ENCODE measurements at regions not wholly inside any gene's neighbourhood (a gene's known extent, or its start where the extent isn't known, plus 50 kb on each side); places are given as distances from the start of the nearest gene placed in this dataset.

DNA sequence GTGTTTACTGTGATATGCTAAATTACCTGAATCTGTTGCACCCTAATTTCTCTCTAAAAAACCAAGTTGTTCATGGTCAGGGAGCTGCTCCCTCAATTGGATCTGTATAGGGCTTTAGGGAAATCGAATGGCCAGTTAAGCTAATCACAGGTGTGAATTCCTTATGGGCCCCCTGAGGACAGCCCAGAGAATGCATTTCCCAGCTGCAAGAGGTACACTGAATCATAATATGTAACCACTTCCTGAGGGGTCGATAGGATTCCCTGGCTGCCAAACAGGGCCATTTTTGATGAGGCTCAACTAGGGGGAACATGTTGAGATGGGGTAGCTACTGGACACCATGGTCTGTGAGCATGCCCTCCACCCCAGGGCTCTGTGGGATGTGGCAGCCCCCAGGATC lies 478.6 kb downstream of the CCDC171 start:
- TF ChIP-seq TAF1 (IDR thresholded peaks at IDR 0.05; ENCODE audit: borderline replicate concordance, low read depth, low read length) = no peak
- TF ChIP-seq, protein P1, sequence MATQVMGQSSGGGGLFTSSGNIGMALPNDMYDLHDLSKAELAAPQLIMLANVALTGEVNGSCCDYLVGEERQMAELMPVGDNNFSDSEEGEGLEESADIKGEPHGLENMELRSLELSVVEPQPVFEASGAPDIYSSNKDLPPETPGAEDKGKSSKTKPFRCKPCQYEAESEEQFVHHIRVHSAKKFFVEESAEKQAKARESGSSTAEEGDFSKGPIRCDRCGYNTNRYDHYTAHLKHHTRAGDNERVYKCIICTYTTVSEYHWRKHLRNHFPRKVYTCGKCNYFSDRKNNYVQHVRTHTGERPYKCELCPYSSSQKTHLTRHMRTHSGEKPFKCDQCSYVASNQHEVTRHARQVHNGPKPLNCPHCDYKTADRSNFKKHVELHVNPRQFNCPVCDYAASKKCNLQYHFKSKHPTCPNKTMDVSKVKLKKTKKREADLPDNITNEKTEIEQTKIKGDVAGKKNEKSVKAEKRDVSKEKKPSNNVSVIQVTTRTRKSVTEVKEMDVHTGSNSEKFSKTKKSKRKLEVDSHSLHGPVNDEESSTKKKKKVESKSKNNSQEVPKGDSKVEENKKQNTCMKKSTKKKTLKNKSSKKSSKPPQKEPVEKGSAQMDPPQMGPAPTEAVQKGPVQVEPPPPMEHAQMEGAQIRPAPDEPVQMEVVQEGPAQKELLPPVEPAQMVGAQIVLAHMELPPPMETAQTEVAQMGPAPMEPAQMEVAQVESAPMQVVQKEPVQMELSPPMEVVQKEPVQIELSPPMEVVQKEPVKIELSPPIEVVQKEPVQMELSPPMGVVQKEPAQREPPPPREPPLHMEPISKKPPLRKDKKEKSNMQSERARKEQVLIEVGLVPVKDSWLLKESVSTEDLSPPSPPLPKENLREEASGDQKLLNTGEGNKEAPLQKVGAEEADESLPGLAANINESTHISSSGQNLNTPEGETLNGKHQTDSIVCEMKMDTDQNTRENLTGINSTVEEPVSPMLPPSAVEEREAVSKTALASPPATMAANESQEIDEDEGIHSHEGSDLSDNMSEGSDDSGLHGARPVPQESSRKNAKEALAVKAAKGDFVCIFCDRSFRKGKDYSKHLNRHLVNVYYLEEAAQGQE (IDR thresholded peaks at IDR 0.05; ENCODE audit: low read depth, low read length) = no peak
- H3K4me2 ChIP-seq = no peak overlapping the region
- no peak overlapping the region for H3K9ac ChIP-seq
- no peaks in the 10 kb centered on the region for H3K9me3 ChIP-seq
- CTCF ChIA-PET = interaction anchor here (0.6 to 1.0 kb wide), 2 partner anchors 18 to 103 kb away, joined by 3 read pairs; no protein-coding TSS in a partner anchor
- H3K27me3 ChIP-seq (ENCODE audit: insufficient read depth) = no peaks in the 10 kb centered on the region
- H3K79me2 ChIP-seq (ENCODE audit: insufficient read depth) = no peaks in the 10 kb centered on the region
- POLR2A ChIA-PET = no interaction called here
- WGBS (ENCODE audit: low lambda C conversion rate) = 63% methylated on average over 2 of the region's 2 CpGs
- H3K4me3 ChIP-seq (ENCODE audit: low read depth in 2 of 2, low read length in 1 of 2) = no peak overlapping the region
- peaks cover 8% of the 10 kb centered on the region for H3F3A ChIP-seq (replicated peaks; ENCODE audit: insufficient read depth)
- H3K36me3 ChIP-seq (replicated peaks in 1 of 2; ENCODE audit: control insufficient read depth in 1 of 2, insufficient read depth in 2 of 2, low read length in 1 of 2) = no peaks in the 10 kb centered on the region
- DNase-seq = no peak
- peaks cover 0 to 17% of the 10 kb centered on the region in 2 experiments; a peak in 2 of 4 replicates for H3K4me1 ChIP-seq (ENCODE audit: control insufficient read depth in 1 of 2, insufficient read depth in 2 of 2, low read depth in 1 of 2, low read length in 1 of 2)
- H4K20me1 ChIP-seq (ENCODE audit: insufficient read depth) = no peaks in the 10 kb centered on the region
- H2AFZ ChIP-seq (ENCODE audit: low read depth) = no peak overlapping the region
- H3K9me2 ChIP-seq = no peaks in the 10 kb centered on the region
- peak overlapping the region in 1 of 2 experiments; percentile 81; a peak in 2 of 4 replicates for H3K27ac ChIP-seq (ENCODE audit: low read depth in 2 of 2, low read length in 1 of 2)

DNA sequence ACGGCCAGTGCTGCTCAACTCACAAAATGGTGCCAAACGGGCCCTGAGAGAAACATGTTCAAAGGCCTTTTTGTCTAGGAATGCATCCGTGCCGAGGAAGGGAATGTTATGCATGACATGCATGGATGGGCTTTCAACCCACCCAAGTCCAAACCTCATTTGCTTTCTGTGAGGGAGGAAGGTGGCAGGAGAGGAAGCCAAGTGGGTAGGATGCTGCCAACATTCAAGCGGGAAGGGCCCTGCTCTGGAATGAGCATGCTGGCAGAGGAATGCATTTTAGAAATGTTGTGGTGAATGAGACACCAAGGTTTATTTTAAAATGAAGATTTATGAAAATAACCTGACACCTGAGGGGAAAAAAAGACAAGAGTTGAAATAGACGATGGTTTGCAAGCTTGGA lies 479.1 kb downstream of the CCDC171 start:
- H3K4me1 ChIP-seq (ENCODE audit: control insufficient read depth in 1 of 2, insufficient read depth in 2 of 2, low read depth in 1 of 2, low read length in 1 of 2) = peaks cover 0 to 17% of the 10 kb centered on the region in 2 experiments; a peak in 2 of 4 replicates
- peaks cover 8% of the 10 kb centered on the region for H3F3A ChIP-seq (replicated peaks; ENCODE audit: insufficient read depth)
- H3K4me3 ChIP-seq (ENCODE audit: low read depth in 2 of 2, low read length in 1 of 2) = no peak overlapping the region
- no peaks in the 10 kb centered on the region for H3K36me3 ChIP-seq (replicated peaks in 1 of 2; ENCODE audit: control insufficient read depth in 1 of 2, insufficient read depth in 2 of 2, low read length in 1 of 2)
- H4K20me1 ChIP-seq (ENCODE audit: insufficient read depth) = no peaks in the 10 kb centered on the region
- ChIA-PET POLR2A (no interaction called here), CTCF (interaction anchor here (1.0 kb wide), 1 partner anchor 19 kb away, joined by 3 read pairs; no protein-coding TSS in a partner anchor)
- H3K9me2 ChIP-seq = no peaks in the 10 kb centered on the region
- no peaks in the 10 kb centered on the region for H3K79me2 ChIP-seq (ENCODE audit: insufficient read depth)
- TF ChIP-seq NFIC (IDR thresholded peaks at IDR 0.05; ENCODE audit: borderline replicate concordance) (peak; percentile 7; the same call in 1 of the 2 replicates), TCF12 (IDR thresholded peaks at IDR 0.05) (peak; percentile 33; the same call in 1 of the 2 replicates)
- TF ChIP-seq, protein P2, sequence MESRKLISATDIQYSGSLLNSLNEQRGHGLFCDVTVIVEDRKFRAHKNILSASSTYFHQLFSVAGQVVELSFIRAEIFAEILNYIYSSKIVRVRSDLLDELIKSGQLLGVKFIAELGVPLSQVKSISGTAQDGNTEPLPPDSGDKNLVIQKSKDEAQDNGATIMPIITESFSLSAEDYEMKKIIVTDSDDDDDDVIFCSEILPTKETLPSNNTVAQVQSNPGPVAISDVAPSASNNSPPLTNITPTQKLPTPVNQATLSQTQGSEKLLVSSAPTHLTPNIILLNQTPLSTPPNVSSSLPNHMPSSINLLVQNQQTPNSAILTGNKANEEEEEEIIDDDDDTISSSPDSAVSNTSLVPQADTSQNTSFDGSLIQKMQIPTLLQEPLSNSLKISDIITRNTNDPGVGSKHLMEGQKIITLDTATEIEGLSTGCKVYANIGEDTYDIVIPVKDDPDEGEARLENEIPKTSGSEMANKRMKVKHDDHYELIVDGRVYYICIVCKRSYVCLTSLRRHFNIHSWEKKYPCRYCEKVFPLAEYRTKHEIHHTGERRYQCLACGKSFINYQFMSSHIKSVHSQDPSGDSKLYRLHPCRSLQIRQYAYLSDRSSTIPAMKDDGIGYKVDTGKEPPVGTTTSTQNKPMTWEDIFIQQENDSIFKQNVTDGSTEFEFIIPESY (IDR thresholded peaks at IDR 0.05; ENCODE audit: borderline replicate concordance, low read depth) = no peak
- H3K27ac ChIP-seq (ENCODE audit: low read depth in 2 of 2, low read length in 1 of 2) = peak overlapping the region in 1 of 2 experiments; percentile 81; a peak in 1 of 4 replicates
- no peak for DNase-seq
- H3K9ac ChIP-seq = no peak overlapping the region
- no peak overlapping the region for H2AFZ ChIP-seq (ENCODE audit: low read depth)
- H3K27me3 ChIP-seq (ENCODE audit: insufficient read depth) = no peaks in the 10 kb centered on the region
- H3K9me3 ChIP-seq = no peaks in the 10 kb centered on the region
- H3K4me2 ChIP-seq = no peak overlapping the region
- 88% methylated on average over 5 of the region's 6 CpGs for WGBS (ENCODE audit: low lambda C conversion rate)

Data from SK-N-SH (cell line).